ENCODE measurements at regions not wholly inside any gene's neighbourhood (a gene's known extent, or its start where the extent isn't known, plus 50 kb on each side); places are given as distances from the start of the nearest gene placed in this dataset.

GRCh38 chr6:166689687-166690086, 62.6 kb upstream of the RPS6KA2 start:
- no peaks in the 10 kb centered on the region for H3K27me3 Mint-ChIP-seq
- no peaks in the 10 kb centered on the region for H3K36me3 Mint-ChIP-seq (ENCODE audit: low read depth)
- no peak overlapping the region for H3K27ac Mint-ChIP-seq
- DNase-seq, result no peak
- H3K4me3 Mint-ChIP-seq, result no peak overlapping the region
- no peaks in the 10 kb centered on the region for H3K4me1 Mint-ChIP-seq (ENCODE audit: low read depth)
- H3K9me3 Mint-ChIP-seq, result no peaks in the 10 kb centered on the region

DNA sequence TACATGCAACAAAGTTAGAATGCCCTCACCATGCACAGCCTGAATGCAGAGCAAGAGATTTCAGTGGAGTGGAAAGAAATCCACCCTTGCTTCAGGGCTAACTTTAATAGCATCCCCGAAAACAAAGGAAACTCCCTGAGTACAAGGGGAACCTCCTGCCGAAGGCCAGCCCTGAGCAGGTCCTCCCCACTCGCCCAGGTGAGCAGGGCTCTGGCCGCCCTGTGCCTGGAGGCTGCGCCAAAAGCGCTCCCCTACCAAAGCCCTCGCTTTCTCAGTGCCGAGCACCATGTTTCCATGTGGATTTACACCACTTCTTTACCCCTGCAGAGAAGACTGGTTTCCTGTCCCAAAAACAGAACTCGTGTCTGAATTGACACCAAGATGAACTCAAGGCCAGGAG, 61.9 kb upstream of the RPS6KA2 start:
- DNase-seq, result no peak
- Mint-ChIP-seq H3K27ac (no peak overlapping the region), H3K9me3 (no peaks in the 10 kb centered on the region), H3K36me3 (ENCODE audit: low read depth) (no peaks in the 10 kb centered on the region), H3K4me3 (no peak overlapping the region), H3K27me3 (no peaks in the 10 kb centered on the region), H3K4me1 (ENCODE audit: low read depth) (no peaks in the 10 kb centered on the region)

- no peaks in the 10 kb centered on the region for H3K9me3 Mint-ChIP-seq
- no peak for DNase-seq
- no peaks in the 10 kb centered on the region for H3K27me3 Mint-ChIP-seq
- no peak overlapping the region for H3K4me3 Mint-ChIP-seq
- no peak overlapping the region for H3K27ac Mint-ChIP-seq
- no peaks in the 10 kb centered on the region for H3K36me3 Mint-ChIP-seq (ENCODE audit: low read depth)
- no peaks in the 10 kb centered on the region for H3K4me1 Mint-ChIP-seq (ENCODE audit: low read depth)
Measured at GRCh38 chr6:166687879-166688205, 60.8 kb upstream of the RPS6KA2 start.

DNA sequence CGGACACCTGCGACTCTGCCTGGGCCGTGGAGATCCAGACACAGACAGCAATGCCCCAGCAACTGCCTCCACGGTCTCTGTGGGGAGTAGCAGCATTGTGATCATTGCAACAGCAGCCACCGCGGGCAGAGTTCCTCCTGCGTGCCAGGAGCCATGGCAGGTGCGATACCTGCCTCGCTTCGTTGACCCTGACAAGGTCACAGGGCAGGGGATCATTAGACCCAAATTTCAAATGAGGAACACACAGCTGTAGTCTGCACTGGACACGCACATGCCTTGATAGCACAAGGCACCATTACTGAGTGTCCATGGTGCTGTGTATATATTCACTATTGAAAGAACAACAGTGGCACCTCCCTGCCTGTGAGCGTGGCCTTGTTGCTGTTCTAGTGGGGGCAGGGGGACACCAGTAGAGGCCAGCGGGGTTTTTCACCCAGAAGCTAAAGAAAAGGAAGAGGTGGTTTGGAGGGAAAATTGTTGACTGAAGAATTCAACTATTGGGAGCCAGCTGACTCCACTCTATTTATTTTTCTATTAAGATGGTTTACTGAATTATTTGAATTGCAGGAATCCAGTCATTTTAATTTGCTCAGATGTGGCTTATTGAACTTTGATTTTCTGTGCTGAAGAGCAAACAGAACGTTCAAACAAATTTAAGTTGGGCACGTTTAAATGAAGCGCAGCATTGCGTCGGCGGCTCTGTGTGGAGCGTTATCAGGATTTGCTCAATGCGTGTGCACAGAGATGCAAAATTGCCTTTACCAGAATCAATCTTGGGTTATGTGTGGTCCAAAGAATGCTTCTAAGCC, 60.2 kb upstream of the RPS6KA2 start:
- Mint-ChIP-seq H3K4me3 (no peak overlapping the region), H3K9me3 (no peaks in the 10 kb centered on the region), H3K27ac (no peak overlapping the region), H3K4me1 (ENCODE audit: low read depth) (no peaks in the 10 kb centered on the region), H3K36me3 (ENCODE audit: low read depth) (no peaks in the 10 kb centered on the region), H3K27me3 (no peaks in the 10 kb centered on the region)
- no peak for DNase-seq

DNA sequence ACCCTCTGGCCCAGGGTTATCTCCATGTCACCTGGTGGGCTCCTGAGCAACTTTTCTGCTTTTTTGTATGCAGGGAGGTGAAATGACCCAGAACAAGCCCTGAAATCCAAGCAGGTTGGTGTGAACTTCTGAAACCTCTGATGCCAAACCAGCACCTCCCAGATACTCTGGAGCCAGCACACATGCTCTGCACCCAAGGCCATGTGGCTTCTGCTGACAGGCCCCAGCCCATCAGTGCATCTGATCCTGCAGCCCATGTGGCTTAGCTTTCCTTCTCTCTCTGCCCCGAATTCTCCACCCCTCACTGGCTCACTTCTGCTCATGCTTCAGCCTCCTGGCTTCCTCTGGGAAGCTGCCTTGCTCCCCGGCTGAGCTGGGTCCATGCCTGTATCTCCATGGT, 59.3 kb upstream of the RPS6KA2 start:
- H3K4me3 Mint-ChIP-seq, result no peak overlapping the region
- no peaks in the 10 kb centered on the region for H3K36me3 Mint-ChIP-seq (ENCODE audit: low read depth)
- no peaks in the 10 kb centered on the region for H3K4me1 Mint-ChIP-seq (ENCODE audit: low read depth)
- H3K9me3 Mint-ChIP-seq, result no peaks in the 10 kb centered on the region
- no peaks in the 10 kb centered on the region for H3K27me3 Mint-ChIP-seq
- no peak for DNase-seq
- H3K27ac Mint-ChIP-seq, result no peak overlapping the region

GRCh38 chr6:166684866-166685265, 57.8 kb upstream of the RPS6KA2 start:
- H3K27ac Mint-ChIP-seq, result no peak overlapping the region
- no peaks in the 10 kb centered on the region for H3K9me3 Mint-ChIP-seq
- no peak for DNase-seq
- no peaks in the 10 kb centered on the region for H3K4me1 Mint-ChIP-seq (ENCODE audit: low read depth)
- H3K36me3 Mint-ChIP-seq (ENCODE audit: low read depth), result no peaks in the 10 kb centered on the region
- no peaks in the 10 kb centered on the region for H3K27me3 Mint-ChIP-seq
- H3K4me3 Mint-ChIP-seq, result no peak overlapping the region

DNA sequence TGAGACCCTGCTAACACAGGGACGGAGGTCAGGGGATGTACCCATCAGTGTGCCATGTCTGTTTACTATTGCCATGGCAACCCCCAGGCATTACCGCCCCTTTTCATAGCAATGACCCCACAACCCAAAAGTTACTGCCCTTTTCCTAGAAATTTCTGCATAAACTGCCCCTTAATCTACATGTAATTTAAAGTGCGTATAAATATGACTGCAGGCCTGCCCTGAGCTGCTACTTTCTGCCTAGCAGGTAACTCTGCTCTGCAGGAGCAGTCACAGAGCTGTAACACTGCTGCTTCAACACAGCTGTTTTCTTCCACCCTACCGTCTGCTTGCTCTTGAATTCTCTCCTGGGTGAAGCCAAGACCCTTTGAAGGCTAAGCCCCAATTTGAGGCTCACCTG, 57.1 kb upstream of the RPS6KA2 start:
- Mint-ChIP-seq H3K36me3 (ENCODE audit: low read depth) (no peaks in the 10 kb centered on the region), H3K4me3 (no peak overlapping the region), H3K9me3 (no peaks in the 10 kb centered on the region), H3K27ac (no peak overlapping the region), H3K4me1 (ENCODE audit: low read depth) (no peaks in the 10 kb centered on the region), H3K27me3 (no peaks in the 10 kb centered on the region)
- no peak for DNase-seq

- Mint-ChIP-seq H3K4me3 (no peak overlapping the region), H3K27ac (no peak overlapping the region), H3K4me1 (ENCODE audit: low read depth) (no peaks in the 10 kb centered on the region), H3K36me3 (ENCODE audit: low read depth) (no peaks in the 10 kb centered on the region), H3K9me3 (no peaks in the 10 kb centered on the region), H3K27me3 (no peaks in the 10 kb centered on the region)
- no peak for DNase-seq
Measured at GRCh38 chr6:166683477-166683876, 56.4 kb upstream of the RPS6KA2 start.

- no peak for DNase-seq
- Mint-ChIP-seq H3K27me3 (no peaks in the 10 kb centered on the region), H3K9me3 (no peaks in the 10 kb centered on the region), H3K36me3 (ENCODE audit: low read depth) (no peaks in the 10 kb centered on the region), H3K27ac (no peak overlapping the region), H3K4me1 (ENCODE audit: low read depth) (no peaks in the 10 kb centered on the region), H3K4me3 (no peak overlapping the region)
Measured at GRCh38 chr6:166679566-166679965, 52.5 kb upstream of the RPS6KA2 start.

- no peaks in the 10 kb centered on the region for H3K4me1 Mint-ChIP-seq (ENCODE audit: low read depth)
- H3K4me3 Mint-ChIP-seq, result no peak overlapping the region
- H3K36me3 Mint-ChIP-seq (ENCODE audit: low read depth), result no peaks in the 10 kb centered on the region
- H3K27ac Mint-ChIP-seq, result no peak overlapping the region
- DNase-seq, result no peak
- H3K27me3 Mint-ChIP-seq, result peaks cover 9% of the 10 kb centered on the region
- H3K9me3 Mint-ChIP-seq, result no peaks in the 10 kb centered on the region
Measured at GRCh38 chr6:166678426-166678825, 51.4 kb upstream of the RPS6KA2 start.

DNA sequence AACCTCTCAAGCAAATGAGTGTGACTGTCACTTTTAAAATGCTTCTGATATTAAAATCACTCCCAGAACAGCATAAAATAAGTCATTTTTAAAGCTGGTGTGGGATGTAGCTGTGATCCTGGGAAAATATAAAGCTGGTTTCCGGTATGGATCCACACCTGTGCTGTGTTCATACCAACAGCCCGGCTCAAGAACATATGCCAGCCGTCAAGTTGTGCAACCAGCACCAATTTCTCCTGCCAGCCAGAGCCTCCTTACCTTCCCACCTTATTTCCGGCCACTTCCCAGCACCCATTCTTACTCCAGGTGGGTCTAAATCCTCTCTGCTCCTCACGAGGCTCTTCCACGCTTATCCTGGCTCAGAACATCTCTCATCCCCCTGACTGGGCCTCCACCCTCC, 50.9 kb upstream of the RPS6KA2 start:
- Mint-ChIP-seq H3K36me3 (ENCODE audit: low read depth) (no peaks in the 10 kb centered on the region), H3K27ac (no peak overlapping the region), H3K27me3 (peaks cover 14% of the 10 kb centered on the region), H3K4me1 (ENCODE audit: low read depth) (no peaks in the 10 kb centered on the region), H3K4me3 (no peak overlapping the region), H3K9me3 (no peaks in the 10 kb centered on the region)
- DNase-seq, result no peak
